ENCODE measurements at regions not wholly inside any gene's neighbourhood (a gene's known extent, or its start where the extent isn't known, plus 50 kb on each side); places are given as distances from the start of the nearest gene placed in this dataset.
"Not testable (repeated sequence)": the region's sequence is repeated elsewhere in the genome, so short reads cannot be mapped to it uniquely, and the experiment has no call there.

GRCh38 chr6:127406722-127407121 lies 52.5 kb downstream of the KIAA0408 start:
- FAIRE-seq: not testable (repeated sequence)

GRCh38 chr6:127406122-127406521 lies 53.1 kb downstream of the KIAA0408 start:
- DNase-seq (ENCODE audit: insufficient read length, low spot score) (no peak), FAIRE-seq (no peak)
- TF ChIP-seq CTCF (IDR thresholded peaks at IDR 0.05; ENCODE audit: insufficient read depth, missing control alignments): no peak

More at GRCh38 chr6:127406722-127407121, 52.5 kb downstream of the KIAA0408 start:
- DNase-seq (ENCODE audit: insufficient read length, low spot score): not testable (repeated sequence)

- DNase-seq (ENCODE audit: insufficient read length, low spot score) (no peak), FAIRE-seq (no peak)
- no peak for TF ChIP-seq CTCF (IDR thresholded peaks at IDR 0.05; ENCODE audit: insufficient read depth, missing control alignments)
Observed at GRCh38 chr6:127404594-127405178, 54.5 kb downstream of the KIAA0408 start.

- no peak for TF ChIP-seq CTCF (IDR thresholded peaks at IDR 0.05; ENCODE audit: insufficient read depth, missing control alignments)
- DNase-seq (ENCODE audit: insufficient read length, low spot score): no peak
- FAIRE-seq: no peak
Observed at GRCh38 chr6:127404133-127404532, 55.1 kb downstream of the KIAA0408 start.

GRCh38 chr6:127403636-127404035 lies 55.6 kb downstream of the KIAA0408 start:
- FAIRE-seq: peak; percentile 16
- no peak for TF ChIP-seq CTCF (IDR thresholded peaks at IDR 0.05; ENCODE audit: insufficient read depth, missing control alignments)

GRCh38 chr6:127402890-127403617 lies 56.1 kb downstream of the KIAA0408 start:
- FAIRE-seq (no peak), DNase-seq (ENCODE audit: insufficient read length, low spot score) (no peak)
- no peak for TF ChIP-seq CTCF (IDR thresholded peaks at IDR 0.05; ENCODE audit: insufficient read depth, missing control alignments)

More at GRCh38 chr6:127403636-127404035, 55.6 kb downstream of the KIAA0408 start:
- no peak for DNase-seq (ENCODE audit: insufficient read length, low spot score)

GRCh38 chr6:127397729-127398630 lies 54.6 kb upstream of the ECHDC1 start:
- no peak for TF ChIP-seq CTCF (IDR thresholded peaks at IDR 0.05; ENCODE audit: insufficient read depth, missing control alignments)
- DNase-seq (ENCODE audit: insufficient read length, low spot score) (no peak), FAIRE-seq (no peak)

GRCh38 chr6:127397171-127397597 lies 53.8 kb upstream of the ECHDC1 start:
- FAIRE-seq; DNase-seq (ENCODE audit: insufficient read length, low spot score): not testable (repeated sequence)
